Heart left ventricle (tissue), 13 donors: ENCODE measurements at regions not wholly inside any gene's neighbourhood (a gene's known extent, or its start where the extent isn't known, plus 50 kb on each side); places are given as distances from the start of the nearest gene placed in this dataset.

Experiments
- CTCF ChIP-seq, 12 donors: fragments of 200-600 bp; sonication (generic) in 4 of 12; IDR thresholded peaks; one replicate each; pipeline versions ENCODE4 v1.5.0 to v1.8.0; 2018 to 2022; ENCODE audit warnings: antibody characterized with exemption in 12 of 12, mild to moderate bottlenecking in 5 of 12
- POLR2A ChIP-seq, 2 donors: fragments of 450-650 bp; IDR thresholded peaks; one replicate each; pipeline ENCODE4 v1.6.1; 2017; ENCODE audit warnings: antibody characterized with exemption in 2 of 2, mild to moderate bottlenecking in 2 of 2, moderate library complexity in 2 of 2
- donor health status: ischemic (EF 13 %, LVEDD 7.1; RV severe dilation, severe dysfunction).
- donor health status: DM: no; HTN: yes; CAD: no.
- donor health status: DM: no; HTN: no; CAD: no.
- donor health status: ischemic (EF 25% LVEDD 6.9; RV normal size, moderate dysfunction).
- donor health status: ischemic (EF 25% LVEDD 5.7; RV mildly dilated, moderate dysfunction).
- donor health status: ischemic (EF 35%, LVEDD 5.7; RV mildly dilated, moderate dysfunction).
- donor health status: nonischemic (EF 11% LVEDD 7.7; RV severe dilation, severe dysfunction).
- donor health status: DM: yes; HTN: yes; CAD: no.
- donor health status: PGD.
- donor health status: ischemic (EF 29% LVEDD 5.4; RV normal size, mild dysfunction).
- donor health status: nonischemic (EF 23%, LVEDD 6.1; RV moderate dilation, normal function).

GRCh38 chr18:65522907-65523306 lies 227.9 kb upstream of the CDH7 start:
- TF ChIP-seq CTCF (IDR thresholded peaks at IDR 0.05): no peak
- no peak for TF ChIP-seq POLR2A (IDR thresholded peaks at IDR 0.05)
